Mesenchymal stem cell (in vitro differentiated cells and primary cell): ENCODE measurements at regions not wholly inside any gene's neighbourhood (a gene's known extent, or its start where the extent isn't known, plus 50 kb on each side); places are given as distances from the start of the nearest gene placed in this dataset.

ENCODE experiments used
- DNase-seq: peaks from one replicate; pipeline ENCODE4 v3.0.0-alpha.2; 2013
- H2AFZ ChIP-seq: one replicate; pipeline ENCODE4 v1.6.1; 2013; ENCODE audit warnings: low read depth, mild to moderate bottlenecking, control low read depth, inconsistent platforms, low read length, moderate library complexity
- H2AK5ac ChIP-seq: 2 replicates; pipeline ENCODE4 v1.6.1; 2013; ENCODE audit warnings: low read length, moderate library complexity, mild to moderate bottlenecking, inconsistent platforms; ENCODE audit not compliant: severe bottlenecking
- H2BK120ac ChIP-seq: one replicate; pipeline ENCODE4 v1.6.1; 2013; ENCODE audit warnings: low read depth, mild to moderate bottlenecking, inconsistent platforms, low read length, moderate library complexity
- H2BK12ac ChIP-seq, 2 experiments: one replicate each; pipeline ENCODE4 v1.6.1; 2013; ENCODE audit warnings: inconsistent platforms in 2 of 2, low read length in 2 of 2, mild to moderate bottlenecking in 2 of 2, moderate library complexity in 2 of 2, control low read depth in 1 of 2
- H2BK15ac ChIP-seq: one replicate; pipeline ENCODE4 v1.6.1; 2013; ENCODE audit warnings: mild to moderate bottlenecking, low read depth, inconsistent platforms; ENCODE audit not compliant: poor library complexity, severe bottlenecking
- H2BK5ac ChIP-seq: 2 replicates; pipeline ENCODE4 v1.6.1; 2013; ENCODE audit warnings: low read depth, mild to moderate bottlenecking, low read length, control low read depth, inconsistent platforms; ENCODE audit not compliant: poor library complexity, severe bottlenecking
- H3K14ac ChIP-seq, 2 experiments: one replicate each; pipeline ENCODE4 v1.6.1; 2013; ENCODE audit warnings: inconsistent platforms in 2 of 2, low read length in 2 of 2, control low read depth in 1 of 2, mild to moderate bottlenecking in 1 of 2, moderate library complexity in 1 of 2
- H3K18ac ChIP-seq, 2 experiments: one replicate each; pipeline ENCODE4 v1.6.1; 2013; ENCODE audit warnings: inconsistent platforms in 2 of 2, low read length in 2 of 2, control low read depth in 1 of 2, low read depth in 1 of 2, mild to moderate bottlenecking in 1 of 2
- H3K23ac ChIP-seq, 2 experiments: one replicate each; pipeline ENCODE4 v1.6.1; 2013; ENCODE audit warnings: inconsistent platforms in 2 of 2, low read length in 2 of 2, mild to moderate bottlenecking in 2 of 2, moderate library complexity in 2 of 2, control low read depth in 1 of 2
- H3K27ac ChIP-seq: 2 replicates; pipeline ENCODE4 v1.5.1; 2013; ENCODE audit warnings: mild to moderate bottlenecking, moderate library complexity, low read length, control low read depth, inconsistent platforms; ENCODE audit not compliant: poor library complexity, severe bottlenecking
- H3K27me3 ChIP-seq, 2 experiments: 2 replicates each; pipeline versions ENCODE4 v1.6.1 to v1.7.0; 2013; ENCODE audit warnings: low read length in 2 of 2, mild to moderate bottlenecking in 2 of 2, moderate library complexity in 2 of 2, control low read depth in 1 of 2, inconsistent platforms in 1 of 2; ENCODE audit not compliant: control insufficient read depth in 1 of 2, insufficient read depth in 1 of 2
- H3K36me3 ChIP-seq, 2 experiments: 2 replicates each; pipeline versions ENCODE4 v1.6.1 to v1.7.0; 2013; ENCODE audit warnings: low read length in 2 of 2, control low read depth in 1 of 2, inconsistent platforms in 1 of 2, low read depth in 1 of 2, mild to moderate bottlenecking in 1 of 2; ENCODE audit not compliant: insufficient read depth in 2 of 2, control insufficient read depth in 1 of 2
- H3K4ac ChIP-seq, 2 experiments: one replicate each; pipeline ENCODE4 v1.6.1; 2013; ENCODE audit warnings: inconsistent platforms in 2 of 2, low read length in 2 of 2, mild to moderate bottlenecking in 2 of 2, moderate library complexity in 2 of 2, control low read depth in 1 of 2, low read depth in 1 of 2
- H3K4me1 ChIP-seq: 2 replicates; pipeline ENCODE4 v1.6.1; 2013; ENCODE audit warnings: low read depth, low read length, control low read depth; ENCODE audit not compliant: control insufficient read depth, insufficient read depth
- H3K4me2 ChIP-seq: 2 replicates; pipeline ENCODE4 v1.6.1; 2013; ENCODE audit warnings: low read length, mild to moderate bottlenecking, inconsistent platforms; ENCODE audit not compliant: poor library complexity, severe bottlenecking
- H3K4me3 ChIP-seq, 2 experiments: 2 replicates each; pipeline versions ENCODE4 v1.5.1 to v1.7.0; 2013; ENCODE audit warnings: low read length in 2 of 2, mild to moderate bottlenecking in 2 of 2, control low read depth in 1 of 2, low read depth in 1 of 2; ENCODE audit not compliant: insufficient read depth in 1 of 2
- H3K79me1 ChIP-seq: replicated peaks from 2 replicates; pipeline ENCODE4 v1.6.1; 2013; ENCODE audit warnings: mild to moderate bottlenecking, control low read depth, low read length, inconsistent platforms; ENCODE audit not compliant: poor library complexity, severe bottlenecking
- H3K9ac ChIP-seq: 2 replicates; pipeline ENCODE4 v1.7.0; 2013; ENCODE audit warnings: mild to moderate bottlenecking, low read length, moderate library complexity
- H3K9me3 ChIP-seq: 2 replicates; pipeline ENCODE4 v1.7.0; 2013; ENCODE audit warnings: mild to moderate bottlenecking, low read length; ENCODE audit not compliant: control insufficient read depth
- H4K8ac ChIP-seq: one replicate; pipeline ENCODE4 v1.6.1; 2013; ENCODE audit warnings: inconsistent platforms, mild to moderate bottlenecking, low read length, moderate library complexity
- H4K91ac ChIP-seq: one replicate; pipeline ENCODE4 v1.6.1; 2013; ENCODE audit warnings: mild to moderate bottlenecking, low read length, inconsistent platforms
- WGBS: methylation state at CpG from one replicate; pipeline ENCODE4 v1.1.7; 2013; ENCODE audit warnings: mixed read lengths; 5-methylcytosine and 5-hydroxymethylcytosine counted together

DNA sequence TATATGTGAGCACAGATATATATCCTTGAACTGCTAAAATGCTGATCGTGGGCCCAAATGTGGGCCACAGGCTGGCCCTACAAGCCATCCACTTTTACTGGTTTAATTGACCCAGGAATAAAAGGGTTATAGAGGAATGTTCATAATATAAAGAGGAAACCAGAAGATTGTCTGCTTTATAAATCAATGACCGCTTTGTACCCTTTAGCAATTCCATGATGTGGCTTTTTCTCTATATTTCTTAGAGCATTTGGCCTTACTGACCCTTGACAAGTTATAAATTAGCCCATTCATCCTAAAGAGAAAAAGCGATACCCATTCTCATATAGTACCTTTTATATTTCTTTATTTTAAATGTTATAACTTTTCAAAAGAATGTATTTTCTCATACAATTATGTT is 87.1 kb upstream of the ITGA4 start:
- no peaks in the 10 kb centered on the region for H3K4me1 ChIP-seq
- no peak overlapping the region for H3K23ac ChIP-seq
- no peak overlapping the region for H2BK5ac ChIP-seq
- no peak overlapping the region for H3K4ac ChIP-seq
- no peak overlapping the region for H4K8ac ChIP-seq
- H2BK15ac ChIP-seq: no peak overlapping the region
- H3K79me1 ChIP-seq: no peaks in the 10 kb centered on the region
- H3K14ac ChIP-seq: no peak overlapping the region
- no peak overlapping the region for H2BK120ac ChIP-seq
- H3K36me3 ChIP-seq: no peaks in the 10 kb centered on the region
- H2AK5ac ChIP-seq: no peak overlapping the region
- H4K91ac ChIP-seq: no peak overlapping the region
- H3K9me3 ChIP-seq: no peaks in the 10 kb centered on the region
- WGBS: 86% methylated on average over 2 of the region's 3 CpGs
- no peak overlapping the region for H3K27ac ChIP-seq
- H3K9ac ChIP-seq: no peak overlapping the region
- no peak overlapping the region for H3K4me2 ChIP-seq
- no peaks in the 10 kb centered on the region for H3K27me3 ChIP-seq
- H3K4me3 ChIP-seq: no peak overlapping the region
- no peak overlapping the region for H2AFZ ChIP-seq
- no peak overlapping the region for H3K18ac ChIP-seq
- no peak overlapping the region for H2BK12ac ChIP-seq
- no peak for DNase-seq

GRCh38 chr2:181371195-181371594 is 86.0 kb upstream of the ITGA4 start:
- Histone ChIP-seq H2BK5ac (no peak overlapping the region), H3K14ac (no peak overlapping the region), H3K79me1 (no peaks in the 10 kb centered on the region), H2AK5ac (no peak overlapping the region), H3K4ac (no peak overlapping the region), H3K36me3 (no peaks in the 10 kb centered on the region), H3K23ac (no peak overlapping the region), H2AFZ (no peak overlapping the region), H3K4me3 (no peak overlapping the region), H2BK15ac (no peak overlapping the region), H3K27ac (no peak overlapping the region), H3K9me3 (no peaks in the 10 kb centered on the region), H3K27me3 (no peaks in the 10 kb centered on the region), H3K18ac (no peak overlapping the region), H4K8ac (no peak overlapping the region), H3K4me2 (no peak overlapping the region), H4K91ac (no peak overlapping the region), H2BK120ac (no peak overlapping the region), H3K9ac (no peak overlapping the region), H3K4me1 (no peaks in the 10 kb centered on the region), H2BK12ac (peak overlapping the region in 1 of 2 experiments; percentile 82)
- 52% methylated on average over 1 of the region's 2 CpGs for WGBS
- no peak for DNase-seq

- Histone ChIP-seq H4K91ac (no peak overlapping the region), H2BK12ac (no peak overlapping the region), H3K27me3 (no peaks in the 10 kb centered on the region), H3K4me3 (no peak overlapping the region), H3K23ac (no peak overlapping the region), H2BK15ac (no peak overlapping the region), H3K4ac (no peak overlapping the region), H3K14ac (no peak overlapping the region), H3K18ac (no peak overlapping the region), H3K9ac (no peak overlapping the region), H3K79me1 (no peaks in the 10 kb centered on the region), H2AK5ac (no peak overlapping the region), H2AFZ (no peak overlapping the region), H4K8ac (no peak overlapping the region), H3K36me3 (no peaks in the 10 kb centered on the region), H2BK5ac (no peak overlapping the region), H3K4me2 (no peak overlapping the region), H3K27ac (no peak overlapping the region), H2BK120ac (no peak overlapping the region), H3K4me1 (no peaks in the 10 kb centered on the region), H3K9me3 (no peaks in the 10 kb centered on the region)
- peak; percentile 47 for DNase-seq
- 7% methylated on average over 1 of the region's 2 CpGs for WGBS
These were observed 85.2 kb upstream of the ITGA4 start for GRCh38 chr2:181371782-181372645.

DNA sequence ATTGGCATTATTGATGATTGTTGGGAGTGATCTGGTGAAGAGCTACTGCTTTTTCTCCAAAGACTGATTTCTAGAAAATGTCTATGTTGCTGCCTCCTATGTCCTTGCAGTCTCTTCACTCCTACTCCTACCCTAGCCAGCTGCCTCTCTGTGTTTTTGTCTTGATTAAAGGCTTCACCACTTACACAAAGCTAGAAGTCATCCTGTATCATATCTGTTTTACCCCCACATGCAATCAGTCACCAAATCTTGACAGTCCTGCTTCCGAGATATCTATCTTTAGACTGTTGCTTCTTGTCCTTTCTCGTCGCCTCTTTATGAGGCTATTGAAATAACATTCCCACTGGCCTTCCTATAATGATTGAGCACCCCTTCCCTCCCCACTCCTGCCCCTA is 84.5 kb upstream of the ITGA4 start:
- no peak overlapping the region for H3K14ac ChIP-seq
- H3K23ac ChIP-seq: no peak overlapping the region
- no peaks in the 10 kb centered on the region for H3K9me3 ChIP-seq
- peak overlapping the region in 1 of 2 experiments; percentile 73 for H3K18ac ChIP-seq
- no peaks in the 10 kb centered on the region for H3K79me1 ChIP-seq
- H3K4me1 ChIP-seq: no peaks in the 10 kb centered on the region
- H3K36me3 ChIP-seq: no peaks in the 10 kb centered on the region
- DNase-seq: peak; percentile 13
- H2BK15ac ChIP-seq: no peak overlapping the region
- no peak overlapping the region for H2AK5ac ChIP-seq
- H3K4me3 ChIP-seq: no peak overlapping the region
- no peak overlapping the region for H2BK120ac ChIP-seq
- no peak overlapping the region for H3K27ac ChIP-seq
- H2AFZ ChIP-seq: no peak overlapping the region
- 17% methylated on average over 3 of the region's 3 CpGs for WGBS
- no peak overlapping the region for H3K9ac ChIP-seq
- no peaks in the 10 kb centered on the region for H3K27me3 ChIP-seq
- H2BK5ac ChIP-seq: no peak overlapping the region
- H2BK12ac ChIP-seq: peak overlapping the region in 1 of 2 experiments; percentile 84
- no peak overlapping the region for H3K4me2 ChIP-seq
- H3K4ac ChIP-seq: no peak overlapping the region
- H4K8ac ChIP-seq: no peak overlapping the region
- H4K91ac ChIP-seq: no peak overlapping the region
